Neutrophil (primary cell): ENCODE measurements at regions not wholly inside any gene's neighbourhood (a gene's known extent, or its start where the extent isn't known, plus 50 kb on each side); places are given as distances from the start of the nearest gene placed in this dataset.

Source experiments
- H3K27ac ChIP-seq: fragments of 200-600 bp; sonication (generic); 2 replicates; pipeline ENCODE4 v1.5.1; 2016; ENCODE audit warnings: mild to moderate bottlenecking, moderate library complexity
- H3K27me3 ChIP-seq: fragments of 200-600 bp; sonication (generic); 2 replicates; pipeline ENCODE4 v1.6.0; 2016; ENCODE audit warnings: mild to moderate bottlenecking
- H3K36me3 ChIP-seq: fragments of 200-600 bp; sonication (generic); 2 replicates; pipeline ENCODE4 v1.5.1; 2017
- H3K4me1 ChIP-seq, 2 experiments: fragments of 200-600 bp in 1 of 2; sonication (generic) in 1 of 2; 1 replicate in 1 of 2; 2 replicates in 1 of 2; pipeline versions ENCODE4 v1.5.1 to v1.6.1; 2013 to 2016; ENCODE audit warnings: low read depth in 1 of 2, low read length in 1 of 2, mild to moderate bottlenecking in 1 of 2, moderate library complexity in 1 of 2; ENCODE audit not compliant: control insufficient read depth in 1 of 2, insufficient read depth in 1 of 2
- H3K4me3 ChIP-seq, 2 experiments: fragments of 200-600 bp in 1 of 2; sonication (generic) in 1 of 2; 1 replicate in 1 of 2; 2 replicates in 1 of 2; pipeline ENCODE4 v1.5.1; 2013 to 2016; ENCODE audit warnings: low read depth in 1 of 2, low read length in 1 of 2, mild to moderate bottlenecking in 1 of 2, moderate library complexity in 1 of 2
- H3K9me3 ChIP-seq: fragments of 200-600 bp; sonication (generic); 2 replicates; pipeline ENCODE4 v1.5.1; 2016
- TF ChIP-seq, protein P1 (sequence below): fragments of 200-600 bp; sonication (generic); IDR thresholded peaks from 2 replicates; pipeline ENCODE4 v1.5.1; 2016; ENCODE audit warnings: antibody characterized with exemption

- Histone ChIP-seq H3K27ac (no peak overlapping the region), H3K4me3 (no peak overlapping the region), H3K4me1 (no peaks in the 10 kb centered on the region), H3K27me3 (no peaks in the 10 kb centered on the region), H3K36me3 (no peaks in the 10 kb centered on the region), H3K9me3 (no peaks in the 10 kb centered on the region)
- TF ChIP-seq, protein P1, sequence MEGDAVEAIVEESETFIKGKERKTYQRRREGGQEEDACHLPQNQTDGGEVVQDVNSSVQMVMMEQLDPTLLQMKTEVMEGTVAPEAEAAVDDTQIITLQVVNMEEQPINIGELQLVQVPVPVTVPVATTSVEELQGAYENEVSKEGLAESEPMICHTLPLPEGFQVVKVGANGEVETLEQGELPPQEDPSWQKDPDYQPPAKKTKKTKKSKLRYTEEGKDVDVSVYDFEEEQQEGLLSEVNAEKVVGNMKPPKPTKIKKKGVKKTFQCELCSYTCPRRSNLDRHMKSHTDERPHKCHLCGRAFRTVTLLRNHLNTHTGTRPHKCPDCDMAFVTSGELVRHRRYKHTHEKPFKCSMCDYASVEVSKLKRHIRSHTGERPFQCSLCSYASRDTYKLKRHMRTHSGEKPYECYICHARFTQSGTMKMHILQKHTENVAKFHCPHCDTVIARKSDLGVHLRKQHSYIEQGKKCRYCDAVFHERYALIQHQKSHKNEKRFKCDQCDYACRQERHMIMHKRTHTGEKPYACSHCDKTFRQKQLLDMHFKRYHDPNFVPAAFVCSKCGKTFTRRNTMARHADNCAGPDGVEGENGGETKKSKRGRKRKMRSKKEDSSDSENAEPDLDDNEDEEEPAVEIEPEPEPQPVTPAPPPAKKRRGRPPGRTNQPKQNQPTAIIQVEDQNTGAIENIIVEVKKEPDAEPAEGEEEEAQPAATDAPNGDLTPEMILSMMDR = no peak
Measured at GRCh38 chr1:199472018-199472417, 555.5 kb upstream of the NR5A2 start.

GRCh38 chr1:199472978-199473377 is 554.5 kb upstream of the NR5A2 start:
- Histone ChIP-seq H3K27me3 (no peaks in the 10 kb centered on the region), H3K9me3 (no peaks in the 10 kb centered on the region), H3K4me1 (no peaks in the 10 kb centered on the region), H3K36me3 (no peaks in the 10 kb centered on the region), H3K27ac (no peak overlapping the region), H3K4me3 (no peak overlapping the region)
- TF ChIP-seq, protein P1 = no peak

- Histone ChIP-seq H3K27me3 (no peaks in the 10 kb centered on the region), H3K4me3 (no peak overlapping the region), H3K36me3 (no peaks in the 10 kb centered on the region), H3K27ac (no peak overlapping the region), H3K9me3 (no peaks in the 10 kb centered on the region), H3K4me1 (no peaks in the 10 kb centered on the region)
- TF ChIP-seq, protein P1 = no peak
Measured at GRCh38 chr1:199474738-199475137, 552.8 kb upstream of the NR5A2 start.

GRCh38 chr1:199482426-199482825 is 545.1 kb upstream of the NR5A2 start:
- H3K27ac ChIP-seq = no peak overlapping the region
- H3K4me3 ChIP-seq = no peak overlapping the region
- H3K27me3 ChIP-seq = no peaks in the 10 kb centered on the region
- H3K4me1 ChIP-seq = no peaks in the 10 kb centered on the region
- TF ChIP-seq, protein P1 = no peak
- no peaks in the 10 kb centered on the region for H3K36me3 ChIP-seq
- H3K9me3 ChIP-seq = no peaks in the 10 kb centered on the region

DNA sequence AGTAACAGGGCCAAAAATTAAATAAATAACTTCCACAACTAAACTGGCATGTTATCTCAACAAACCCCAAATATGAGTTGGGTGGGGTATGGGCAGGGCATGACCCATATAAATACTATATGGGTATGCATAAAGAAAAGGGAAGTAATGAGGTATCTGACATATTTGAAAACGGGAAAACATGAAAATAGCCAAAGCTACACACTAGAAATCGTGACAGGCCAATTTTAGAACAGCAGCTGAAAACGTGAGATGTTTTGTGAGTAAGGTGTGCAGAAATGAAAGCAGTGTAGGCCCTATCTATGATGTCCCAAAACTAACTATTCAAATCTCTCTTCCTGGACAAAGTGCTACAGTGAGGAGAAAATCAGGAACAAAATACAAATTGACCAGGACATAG is 537.9 kb upstream of the NR5A2 start:
- TF ChIP-seq, protein P1 = no peak
- Histone ChIP-seq H3K27me3 (no peaks in the 10 kb centered on the region), H3K36me3 (no peaks in the 10 kb centered on the region), H3K4me3 (no peak overlapping the region), H3K27ac (no peak overlapping the region), H3K4me1 (no peaks in the 10 kb centered on the region), H3K9me3 (no peaks in the 10 kb centered on the region)
